ENCODE measurements at regions not wholly inside any gene's neighbourhood (a gene's known extent, or its start where the extent isn't known, plus 50 kb on each side); places are given as distances from the start of the nearest gene placed in this dataset.

DNA sequence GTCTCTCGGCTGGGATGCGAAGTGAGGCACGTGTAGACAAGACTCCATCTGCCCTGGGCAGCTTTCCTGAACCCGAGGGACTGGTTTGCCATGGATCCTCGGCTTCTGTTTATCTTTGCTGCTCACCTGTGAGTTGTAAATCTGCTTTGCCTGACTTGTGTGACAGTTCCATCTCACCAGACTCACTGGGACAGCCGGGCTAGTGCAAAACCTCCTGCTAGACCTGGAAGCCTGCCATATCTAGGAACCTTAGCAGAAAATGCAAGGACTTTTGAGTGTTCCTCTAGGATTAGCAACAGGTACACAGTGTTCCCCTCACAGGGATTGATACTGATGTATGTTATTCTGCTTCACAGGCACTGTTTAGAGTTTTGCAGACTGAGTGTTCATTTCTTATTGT, 218.6 kb downstream of the URB2 start:
- Histone ChIP-seq H3K4me3 (no peak overlapping the region), H3K9me3 (no peaks in the 10 kb centered on the region), H3K4me1 (no peaks in the 10 kb centered on the region), H3K36me3 (no peaks in the 10 kb centered on the region), H3K27me3 (no peaks in the 10 kb centered on the region), H3K27ac (no peak overlapping the region)
- intact Hi-C loops (cut with DNase I; ENCODE audit: low total_unique reads): no loop called here
- TF ChIP-seq CTCF (IDR thresholded peaks at IDR 0.05): no peak
- TF ChIP-seq POLR2AphosphoS5 (IDR thresholded peaks at IDR 0.05): no peak
- TF ChIP-seq POLR2A (IDR thresholded peaks at IDR 0.05): no peak
- peak in 1 of 2 donors; percentile 20 for DNase-seq (ENCODE audit: low spot score in 2 of 2)

- H3K9me3 ChIP-seq: no peaks in the 10 kb centered on the region
- H3K4me3 ChIP-seq: no peak overlapping the region
- no peaks in the 10 kb centered on the region for H3K36me3 ChIP-seq
- H3K27ac ChIP-seq: no peak overlapping the region
- H3K27me3 ChIP-seq: no peaks in the 10 kb centered on the region
- intact Hi-C loops (cut with DNase I; ENCODE audit: low total_unique reads): no loop called here
- TF ChIP-seq POLR2AphosphoS5 (IDR thresholded peaks at IDR 0.05): no peak
- TF ChIP-seq CTCF (IDR thresholded peaks at IDR 0.05): no peak
- no peak for TF ChIP-seq POLR2A (IDR thresholded peaks at IDR 0.05)
- H3K4me1 ChIP-seq: no peaks in the 10 kb centered on the region
- DNase-seq (ENCODE audit: low spot score in 2 of 2): no peak
Measured at GRCh38 chr1:229845410-229846138, 219.5 kb downstream of the URB2 start.

DNA sequence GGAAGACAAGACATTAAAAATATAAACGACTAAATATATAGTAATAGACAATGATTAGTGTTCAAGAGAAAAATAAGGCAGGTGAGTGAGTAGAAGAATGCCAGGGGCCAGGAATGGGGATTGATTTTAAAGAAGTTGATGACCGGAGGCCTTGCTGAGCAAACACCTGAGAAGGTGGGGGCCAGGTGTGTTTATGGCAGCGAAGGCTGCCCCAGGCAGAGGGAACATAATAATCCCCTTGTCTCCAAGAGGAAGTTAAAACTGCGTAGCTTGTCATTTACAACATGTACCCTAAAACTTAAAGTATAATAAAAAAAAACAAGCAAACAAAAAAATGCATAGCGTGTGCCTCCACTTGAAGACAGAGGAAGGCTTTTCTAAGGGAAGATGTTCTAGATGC, 220.3 kb downstream of the URB2 start:
- no peaks in the 10 kb centered on the region for H3K27me3 ChIP-seq
- TF ChIP-seq POLR2A (IDR thresholded peaks at IDR 0.05) (no peak), POLR2AphosphoS5 (IDR thresholded peaks at IDR 0.05) (no peak), CTCF (IDR thresholded peaks at IDR 0.05) (no peak)
- H3K27ac ChIP-seq: no peak overlapping the region
- no peaks in the 10 kb centered on the region for H3K4me1 ChIP-seq
- no peaks in the 10 kb centered on the region for H3K36me3 ChIP-seq
- DNase-seq (ENCODE audit: low spot score in 2 of 2): no peak
- intact Hi-C loops (cut with DNase I; ENCODE audit: low total_unique reads): no loop called here
- no peaks in the 10 kb centered on the region for H3K9me3 ChIP-seq
- H3K4me3 ChIP-seq: no peak overlapping the region

GRCh38 chr1:229848752-229849677, 218.0 kb upstream of the GALNT2 start:
- no peak for DNase-seq (ENCODE audit: low spot score in 2 of 2)
- intact Hi-C loops (cut with DNase I; ENCODE audit: low total_unique reads): no loop called here
- H3K4me3 ChIP-seq: no peak overlapping the region
- no peak overlapping the region for H3K27ac ChIP-seq
- TF ChIP-seq POLR2AphosphoS5 (IDR thresholded peaks at IDR 0.05) (no peak), POLR2A (IDR thresholded peaks at IDR 0.05) (no peak), CTCF (IDR thresholded peaks at IDR 0.05) (peak in 1 of 3 donors; percentile 30)
- H3K9me3 ChIP-seq: no peaks in the 10 kb centered on the region
- H3K27me3 ChIP-seq: no peaks in the 10 kb centered on the region
- no peaks in the 10 kb centered on the region for H3K36me3 ChIP-seq
- H3K4me1 ChIP-seq: no peaks in the 10 kb centered on the region

DNA sequence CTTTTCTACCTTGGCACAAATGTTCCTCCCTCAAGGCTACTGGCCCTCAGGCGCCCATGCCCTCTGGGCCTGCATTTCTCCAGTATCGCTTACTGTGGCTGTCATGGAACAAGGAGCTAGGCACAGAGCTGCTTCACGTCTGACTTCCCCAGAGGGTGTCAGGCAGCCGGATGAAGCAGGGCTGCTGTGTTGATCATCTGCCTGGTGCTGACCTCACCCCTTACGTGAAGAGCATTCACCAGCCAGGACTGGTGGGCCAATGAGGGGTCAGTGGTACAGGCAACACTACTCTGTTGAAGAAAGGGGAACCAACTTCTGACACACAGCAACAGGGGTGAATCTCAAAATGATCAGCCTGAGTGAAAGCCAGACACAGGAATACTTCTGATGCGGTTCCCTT, 215.5 kb upstream of the GALNT2 start:
- Histone ChIP-seq H3K27ac (no peak overlapping the region), H3K4me3 (no peak overlapping the region), H3K36me3 (no peaks in the 10 kb centered on the region), H3K27me3 (no peaks in the 10 kb centered on the region), H3K9me3 (no peaks in the 10 kb centered on the region), H3K4me1 (no peaks in the 10 kb centered on the region)
- intact Hi-C loops (cut with DNase I; ENCODE audit: low total_unique reads): no loop called here
- no peak for TF ChIP-seq POLR2A (IDR thresholded peaks at IDR 0.05)
- no peak for TF ChIP-seq POLR2AphosphoS5 (IDR thresholded peaks at IDR 0.05)
- no peak for TF ChIP-seq CTCF (IDR thresholded peaks at IDR 0.05)
- DNase-seq (ENCODE audit: low spot score in 2 of 2): no peak
